AG04450 (cell line): ENCODE measurements at regions not wholly inside any gene's neighbourhood (a gene's known extent, or its start where the extent isn't known, plus 50 kb on each side); places are given as distances from the start of the nearest gene placed in this dataset.

Source experiments
- CTCF ChIA-PET: fragments of 300-600, 350-600 bp; formaldehyde crosslinking; extraction: SDS; loops from one replicate; lab custom pipeline; 2022; ENCODE audit warnings: antibody characterized with exemption, inconsistent platforms; lab: Charles Lee
- POLR2A ChIA-PET: fragments of 350-600 bp; formaldehyde crosslinking; extraction: SDS; loops from one replicate; lab custom pipeline; 2021; ENCODE audit warnings: antibody characterized with exemption, inconsistent platforms; lab: Yijun Ruan, JAX
- DNase-seq: peaks from one replicate; pipeline ENCODE4 v3.0.0-alpha.2; 2011; ENCODE audit warnings: low read depth, low spot score
- H3K27ac ChIP-seq: one replicate; pipeline ENCODE4 v1.5.1; 2012; ENCODE audit warnings: low read depth, low read length, control low read depth
- H3K27me3 ChIP-seq: one replicate; pipeline ENCODE4 v1.6.0; 2012; ENCODE audit warnings: low read length; ENCODE audit not compliant: control insufficient read depth, insufficient read depth
- H3K4me3 ChIP-seq: 2 replicates; pipeline ENCODE4 v1.5.1; 2011; ENCODE audit warnings: mild to moderate bottlenecking, low read depth, low read length, control low read depth
- H3K9me3 ChIP-seq: 2 replicates; pipeline ENCODE4 v1.5.1; 2012; ENCODE audit warnings: low read length; ENCODE audit not compliant: control insufficient read depth, insufficient read depth
- CTCF ChIP-seq: IDR thresholded peaks from 2 replicates; pipeline ENCODE4 v1.5.1; 2011; ENCODE audit warnings: low read depth, low read length, control low read depth, inconsistent platforms

GRCh38 chr13:104634016-104634415 is 1567.8 kb upstream of the SLC10A2 start:
- H3K27ac ChIP-seq, result no peak overlapping the region
- DNase-seq, result no peak
- H3K27me3 ChIP-seq, result no peaks in the 10 kb centered on the region
- ChIA-PET CTCF (no interaction called here), POLR2A (no interaction called here)
- no peak overlapping the region for H3K4me3 ChIP-seq
- no peaks in the 10 kb centered on the region for H3K9me3 ChIP-seq
- no peak for TF ChIP-seq CTCF

GRCh38 chr13:104632736-104633135 is 1566.5 kb upstream of the SLC10A2 start:
- DNase-seq, result no peak
- no peaks in the 10 kb centered on the region for H3K9me3 ChIP-seq
- no peak for TF ChIP-seq CTCF
- H3K4me3 ChIP-seq, result no peak overlapping the region
- no peak overlapping the region for H3K27ac ChIP-seq
- POLR2A ChIA-PET, result no interaction called here
- no peaks in the 10 kb centered on the region for H3K27me3 ChIP-seq
- CTCF ChIA-PET, result no interaction called here

GRCh38 chr13:104625201-104625600 is 1559.0 kb upstream of the SLC10A2 start:
- DNase-seq, result no peak
- no peak overlapping the region for H3K27ac ChIP-seq
- no peak for TF ChIP-seq CTCF
- no peaks in the 10 kb centered on the region for H3K9me3 ChIP-seq
- POLR2A ChIA-PET, result no interaction called here
- no peak overlapping the region for H3K4me3 ChIP-seq
- no peaks in the 10 kb centered on the region for H3K27me3 ChIP-seq
- CTCF ChIA-PET, result no interaction called here

- TF ChIP-seq CTCF, result no peak
- ChIA-PET POLR2A (no interaction called here), CTCF (no interaction called here)
Observed at GRCh38 chr13:104616990-104617389, 1550.8 kb upstream of the SLC10A2 start.

GRCh38 chr13:104614361-104615145 is 1548.3 kb upstream of the SLC10A2 start:
- Histone ChIP-seq H3K4me3 (no peak overlapping the region), H3K9me3 (no peaks in the 10 kb centered on the region), H3K27ac (no peak overlapping the region), H3K27me3 (no peaks in the 10 kb centered on the region)
- ChIA-PET POLR2A (no interaction called here), CTCF (no interaction called here)
- TF ChIP-seq CTCF, result no peak
- no peak for DNase-seq

More at GRCh38 chr13:104616990-104617389, 1550.8 kb upstream of the SLC10A2 start:
- no peaks in the 10 kb centered on the region for H3K9me3 ChIP-seq
- H3K27ac ChIP-seq, result no peak overlapping the region
- H3K27me3 ChIP-seq, result no peaks in the 10 kb centered on the region
- DNase-seq, result no peak
- no peak overlapping the region for H3K4me3 ChIP-seq
